ENCODE measurements at regions not wholly inside any gene's neighbourhood (a gene's known extent, or its start where the extent isn't known, plus 50 kb on each side); places are given as distances from the start of the nearest gene placed in this dataset.

- TF ChIP-seq AFF4 (CRISPR knock-in tag; IDR thresholded peaks at IDR 0.05) (no peak), RORA (CRISPR knock-in tag; IDR thresholded peaks at IDR 0.05) (no peak), REL (CRISPR knock-in tag; conservative IDR thresholded peaks at IDR 0.05) (no peak), EHMT2 (IDR thresholded peaks at IDR 0.05; ENCODE audit: borderline replicate concordance, low read depth, low read length) (no peak), MAZ (IDR thresholded peaks at IDR 0.05; ENCODE audit: borderline replicate concordance, low read depth, low read length) (no peak), MAZ (CRISPR knock-in tag; IDR thresholded peaks at IDR 0.05; ENCODE audit: low read depth) (no peak), DZIP1 (CRISPR knock-in tag; IDR thresholded peaks at IDR 0.05) (no peak), ZNF230 (CRISPR knock-in tag; IDR thresholded peaks at IDR 0.05) (no peak)
Observed at GRCh38 chr6:23106951-23107350, 537.6 kb downstream of the HDGFL1 start (continued).

Measured in HepG2 (cell line).